Left ventricle myocardium inferior (tissue), 1 donor: ENCODE measurements at regions not wholly inside any gene's neighbourhood (a gene's known extent, or its start where the extent isn't known, plus 50 kb on each side); places are given as distances from the start of the nearest gene placed in this dataset.

Experiments used
- DNase-seq: peaks from one replicate; pipeline ENCODE4 v3.0.0-alpha.2; 2020
- H3K27ac ChIP-seq: fragments of 200-600 bp; replicated peaks from 2 replicates; pipeline ENCODE4 v1.8.0; 2021
- H3K27me3 ChIP-seq: fragments of 200-600 bp; 2 replicates; pipeline ENCODE4 v1.8.0; 2021; ENCODE audit warnings: low read depth
- H3K36me3 ChIP-seq: fragments of 200-600 bp; 2 replicates; pipeline ENCODE4 v1.8.0; 2021
- H3K4me1 ChIP-seq: fragments of 200-600 bp; 2 replicates; pipeline ENCODE4 v1.8.0; 2021
- H3K4me3 ChIP-seq: fragments of 200-600 bp; 2 replicates; pipeline ENCODE4 v1.8.0; 2021; ENCODE audit warnings: mild to moderate bottlenecking, moderate library complexity
- H3K9me3 ChIP-seq: fragments of 200-600 bp; replicated peaks from 2 replicates; pipeline ENCODE4 v1.8.0; 2021
- intact Hi-C: fragments of 100-400 bp; cut with micrococcal nuclease; formaldehyde crosslinking; loops from one replicate; pipeline ENCODE4 v1.11.0; 2022
- TF ChIP-seq, protein P1 (sequence below): fragments of 200-600 bp; IDR thresholded peaks from 2 replicates; pipeline ENCODE4 v1.8.0; 2021; ENCODE audit warnings: antibody characterized with exemption, mild to moderate bottlenecking, borderline replicate concordance
- donor health status: DM: no; HTN: yes; CAD: no; lungs with severe emphysema.

DNA sequence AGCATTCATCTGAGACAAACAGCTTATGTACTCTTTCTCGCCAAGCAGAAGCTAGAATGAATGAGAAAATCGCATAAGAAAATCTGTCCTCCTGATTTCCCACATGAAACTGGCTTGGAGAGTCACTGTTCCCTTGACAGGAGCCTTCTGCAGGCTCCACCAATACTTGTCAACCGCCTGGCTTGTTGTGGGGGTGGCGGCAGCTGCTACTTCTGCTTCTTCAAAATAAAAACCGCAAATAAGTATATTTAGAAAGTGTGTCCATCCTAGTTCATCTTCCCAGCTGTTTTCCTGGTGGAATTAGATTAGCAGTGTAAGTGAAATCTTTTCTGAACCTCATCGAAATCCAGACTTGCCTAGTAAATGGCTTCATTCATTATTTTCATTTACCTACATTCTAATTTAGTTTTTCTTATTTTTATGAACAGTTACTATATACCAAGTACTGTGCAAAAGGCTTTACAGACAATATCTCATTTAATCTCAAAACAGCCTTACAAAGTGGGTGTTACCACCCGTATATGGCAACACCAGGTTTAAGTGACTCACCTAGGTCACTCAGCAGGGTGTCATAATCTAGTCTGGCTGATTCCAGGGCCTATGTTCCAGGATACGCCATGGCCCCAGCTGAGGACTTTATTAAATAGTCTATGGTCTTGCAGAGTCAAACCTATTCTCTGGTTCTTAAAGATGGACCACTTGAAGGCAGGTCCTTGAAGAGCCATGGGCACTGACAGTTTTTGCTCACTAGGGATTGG, 104.6 kb upstream of the IGFBP7 start:
- intact Hi-C loops, result no loop called here
- H3K9me3 ChIP-seq, result no peaks in the 10 kb centered on the region
- H3K36me3 ChIP-seq, result no peaks in the 10 kb centered on the region
- TF ChIP-seq, protein P1, sequence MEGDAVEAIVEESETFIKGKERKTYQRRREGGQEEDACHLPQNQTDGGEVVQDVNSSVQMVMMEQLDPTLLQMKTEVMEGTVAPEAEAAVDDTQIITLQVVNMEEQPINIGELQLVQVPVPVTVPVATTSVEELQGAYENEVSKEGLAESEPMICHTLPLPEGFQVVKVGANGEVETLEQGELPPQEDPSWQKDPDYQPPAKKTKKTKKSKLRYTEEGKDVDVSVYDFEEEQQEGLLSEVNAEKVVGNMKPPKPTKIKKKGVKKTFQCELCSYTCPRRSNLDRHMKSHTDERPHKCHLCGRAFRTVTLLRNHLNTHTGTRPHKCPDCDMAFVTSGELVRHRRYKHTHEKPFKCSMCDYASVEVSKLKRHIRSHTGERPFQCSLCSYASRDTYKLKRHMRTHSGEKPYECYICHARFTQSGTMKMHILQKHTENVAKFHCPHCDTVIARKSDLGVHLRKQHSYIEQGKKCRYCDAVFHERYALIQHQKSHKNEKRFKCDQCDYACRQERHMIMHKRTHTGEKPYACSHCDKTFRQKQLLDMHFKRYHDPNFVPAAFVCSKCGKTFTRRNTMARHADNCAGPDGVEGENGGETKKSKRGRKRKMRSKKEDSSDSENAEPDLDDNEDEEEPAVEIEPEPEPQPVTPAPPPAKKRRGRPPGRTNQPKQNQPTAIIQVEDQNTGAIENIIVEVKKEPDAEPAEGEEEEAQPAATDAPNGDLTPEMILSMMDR, result no peak
- H3K27me3 ChIP-seq, result no peaks in the 10 kb centered on the region
- H3K27ac ChIP-seq, result no peak overlapping the region
- no peak for DNase-seq
- no peaks in the 10 kb centered on the region for H3K4me1 ChIP-seq
- no peak overlapping the region for H3K4me3 ChIP-seq

DNA sequence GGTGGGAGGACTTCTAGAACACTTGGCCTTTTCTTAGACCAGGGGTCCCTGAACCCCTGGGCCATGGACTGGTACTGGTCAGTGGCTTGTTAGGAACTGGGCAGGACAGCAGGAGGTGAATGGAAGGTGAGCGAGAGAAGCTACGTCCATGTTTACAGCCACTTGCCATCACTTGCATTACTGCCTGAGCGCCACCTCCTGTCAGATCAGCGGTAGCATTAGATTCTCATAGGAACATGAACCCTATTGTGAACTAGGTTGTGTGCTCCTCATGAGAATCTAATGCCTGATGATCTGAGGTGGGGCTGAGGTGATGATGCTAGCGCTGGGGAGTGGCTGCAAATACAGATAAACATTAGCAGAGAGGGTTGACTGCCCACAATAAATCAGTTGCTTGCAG, 100.9 kb upstream of the IGFBP7 start:
- intact Hi-C loops, result no loop called here
- Histone ChIP-seq H3K9me3 (no peaks in the 10 kb centered on the region), H3K27ac (no peak overlapping the region), H3K36me3 (no peaks in the 10 kb centered on the region), H3K4me3 (no peak overlapping the region), H3K4me1 (no peaks in the 10 kb centered on the region), H3K27me3 (peaks cover 19% of the 10 kb centered on the region)
- TF ChIP-seq, protein P1, result no peak
- DNase-seq, result no peak

DNA sequence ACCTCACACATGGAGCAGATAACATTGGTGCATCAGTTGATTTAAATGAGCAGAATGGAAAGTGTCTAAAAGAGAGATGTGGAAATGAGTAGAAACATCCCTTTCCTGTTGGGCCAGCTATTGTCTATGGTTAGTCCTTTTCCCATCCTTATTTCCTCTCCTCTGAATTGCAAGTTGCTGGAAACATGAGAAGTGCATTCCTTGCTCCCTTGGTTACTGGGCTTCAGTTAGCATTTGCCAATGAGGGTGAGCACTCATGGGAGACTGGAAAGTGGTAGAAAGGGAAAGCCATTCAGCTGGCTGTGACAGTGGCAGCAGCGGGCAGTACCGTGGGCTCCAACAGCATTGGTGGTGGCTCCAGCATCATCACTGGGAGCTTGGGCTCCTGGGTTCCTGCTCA, 96.0 kb upstream of the IGFBP7 start:
- DNase-seq, result no peak
- TF ChIP-seq, protein P1, result no peak
- no peak overlapping the region for H3K4me3 ChIP-seq
- intact Hi-C loops, result no loop called here
- no peaks in the 10 kb centered on the region for H3K4me1 ChIP-seq
- H3K36me3 ChIP-seq, result no peaks in the 10 kb centered on the region
- H3K27me3 ChIP-seq, result peaks cover 19% of the 10 kb centered on the region
- no peaks in the 10 kb centered on the region for H3K9me3 ChIP-seq
- H3K27ac ChIP-seq, result no peak overlapping the region

DNA sequence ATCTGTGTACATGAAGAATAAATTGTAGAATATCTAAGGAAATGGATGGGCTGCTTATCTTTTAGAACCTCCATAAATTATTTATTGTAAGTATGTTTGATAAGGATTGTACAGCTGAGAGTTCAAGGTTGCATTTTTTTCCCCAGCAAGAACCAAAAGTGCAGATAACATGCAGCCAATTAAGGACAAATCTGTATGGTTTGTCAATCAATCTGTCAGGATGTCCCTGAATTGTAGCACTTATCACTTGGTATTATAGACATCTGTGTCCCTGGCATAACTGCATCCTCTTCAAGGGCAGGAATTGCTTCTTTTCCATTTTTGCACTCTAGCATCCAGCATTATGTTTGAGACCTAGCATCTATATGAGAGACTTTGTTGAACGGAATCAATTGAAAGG, 95.4 kb upstream of the IGFBP7 start:
- intact Hi-C loops, result no loop called here
- no peak for DNase-seq
- Histone ChIP-seq H3K36me3 (no peaks in the 10 kb centered on the region), H3K9me3 (no peaks in the 10 kb centered on the region), H3K4me1 (no peaks in the 10 kb centered on the region), H3K27me3 (peaks cover 19% of the 10 kb centered on the region), H3K27ac (no peak overlapping the region), H3K4me3 (no peak overlapping the region)
- TF ChIP-seq, protein P1, result no peak

DNA sequence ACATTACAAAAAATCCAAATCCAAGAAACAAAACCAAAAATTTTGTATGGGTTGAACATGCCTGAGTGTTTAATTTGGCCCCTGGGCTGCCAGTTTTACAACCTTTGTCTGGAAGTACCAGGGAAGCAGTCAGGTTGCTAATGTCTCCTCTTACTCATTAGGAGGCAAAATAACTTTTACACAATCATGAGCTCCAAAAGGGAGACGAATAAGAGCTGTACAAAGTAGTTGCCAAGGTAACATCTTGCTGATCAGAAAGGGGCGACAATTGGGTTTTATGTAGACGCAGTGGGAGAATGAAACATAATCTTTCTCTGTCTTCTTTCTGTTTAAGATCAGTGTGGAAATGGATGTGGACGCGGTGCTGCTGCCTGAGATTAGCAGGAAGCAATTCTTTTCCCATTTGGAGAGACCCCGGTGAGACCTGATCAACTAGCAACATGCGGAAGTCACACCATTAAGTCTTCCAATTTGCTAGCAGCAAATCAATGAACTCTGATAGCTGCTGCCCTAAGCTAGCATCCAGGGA, 90.7 kb upstream of the IGFBP7 start:
- Histone ChIP-seq H3K9me3 (no peaks in the 10 kb centered on the region), H3K27ac (no peak overlapping the region), H3K27me3 (peaks cover 4% of the 10 kb centered on the region), H3K36me3 (no peaks in the 10 kb centered on the region), H3K4me1 (no peaks in the 10 kb centered on the region), H3K4me3 (no peak overlapping the region)
- no peak for DNase-seq
- TF ChIP-seq, protein P1, result no peak
- intact Hi-C loops, result no loop called here
